Karpas-422 (cell line): ENCODE measurements at regions not wholly inside any gene's neighbourhood (a gene's known extent, or its start where the extent isn't known, plus 50 kb on each side); places are given as distances from the start of the nearest gene placed in this dataset.

Source experiments
- DNase-seq: peaks from one replicate; pipeline ENCODE4 v3.0.0-alpha.2; 2015
- H2AFZ ChIP-seq: fragments of 200-600 bp; sonication (generic); 2 replicates; pipeline ENCODE4 v1.6.1; 2014; ENCODE audit warnings: antibody characterized with exemption, low read length, mixed read lengths
- H3K27ac ChIP-seq: fragments of 200-600 bp; sonication (generic); 2 replicates; pipeline ENCODE4 v1.5.1; 2014; ENCODE audit warnings: mild to moderate bottlenecking, low read length, moderate library complexity
- H3K27me3 ChIP-seq: fragments of 200-600 bp; sonication (generic); 2 replicates; pipeline ENCODE4 v1.6.1; 2014; ENCODE audit warnings: low read length, mixed read lengths
- H3K36me3 ChIP-seq: fragments of 200-600 bp; sonication (generic); 2 replicates; pipeline ENCODE4 v1.6.1; 2014; ENCODE audit warnings: low read length, mixed read lengths; ENCODE audit not compliant: insufficient read depth
- H3K4me1 ChIP-seq: fragments of 200-600 bp; sonication (generic); 2 replicates; pipeline ENCODE4 v1.6.1; 2014; ENCODE audit warnings: mild to moderate bottlenecking, low read length, mixed read lengths
- H3K4me2 ChIP-seq: fragments of 200-600 bp; sonication (generic); 2 replicates; pipeline ENCODE4 v1.6.1; 2014; ENCODE audit warnings: low read length, low read depth, mild to moderate bottlenecking; ENCODE audit not compliant: poor library complexity, severe bottlenecking
- H3K4me3 ChIP-seq: fragments of 200-600 bp; sonication (generic); 2 replicates; pipeline ENCODE4 v1.5.1; 2014; ENCODE audit warnings: mild to moderate bottlenecking, antibody characterized with exemption, low read length, mixed read lengths
- H3K79me2 ChIP-seq: fragments of 200-600 bp; sonication (generic); 2 replicates; pipeline ENCODE4 v1.6.1; 2014; ENCODE audit warnings: mild to moderate bottlenecking, low read length, mixed read lengths
- H3K9ac ChIP-seq: fragments of 200-600 bp; sonication (generic); 2 replicates; pipeline ENCODE4 v1.6.0; 2014; ENCODE audit warnings: low read length
- H3K9me2 ChIP-seq: fragments of 200-600 bp; sonication (generic), shearing (Covaris generic); replicated peaks from 2 replicates; pipeline ENCODE4 v1.6.0; 2014; ENCODE audit warnings: mild to moderate bottlenecking, low read length, moderate library complexity; ENCODE audit not compliant: insufficient read depth
- H3K9me3 ChIP-seq: fragments of 300-700, 200-600 bp; sonication (generic); 2 replicates; pipeline ENCODE4 v1.6.1; 2014; ENCODE audit warnings: low read length, mixed read lengths
- H4K20me1 ChIP-seq: fragments of 200-600 bp; sonication (generic); 2 replicates; pipeline ENCODE4 v1.6.1; 2014; ENCODE audit warnings: mild to moderate bottlenecking, antibody characterized with exemption, low read length, low read depth; ENCODE audit not compliant: insufficient read depth

DNA sequence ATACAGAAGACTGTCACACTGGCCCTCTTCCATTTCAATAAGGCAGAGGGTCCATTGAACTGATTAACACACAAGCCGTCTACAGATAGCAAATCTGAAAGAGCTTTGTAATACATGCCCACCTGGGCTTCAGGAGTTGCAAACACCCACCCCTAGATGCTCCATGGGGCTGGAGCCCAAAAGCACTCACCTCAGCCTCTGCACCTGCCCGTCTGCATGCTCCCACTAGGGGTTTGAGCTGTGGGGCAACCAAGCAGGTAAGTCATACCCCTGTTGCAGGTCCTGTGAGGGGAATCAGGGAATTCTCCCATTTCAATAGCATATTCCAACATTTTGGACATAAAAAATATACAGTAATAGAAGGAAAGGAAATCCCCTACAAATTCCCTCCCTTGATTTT, 243.0 kb upstream of the KCNIP4 start:
- no peaks in the 10 kb centered on the region for H3K4me1 ChIP-seq

GRCh38 chr4:22190855-22191254, 242.3 kb upstream of the KCNIP4 start:
- H3K4me3 ChIP-seq, result no peak overlapping the region
- H2AFZ ChIP-seq, result no peak overlapping the region
- H3K9ac ChIP-seq, result no peak overlapping the region
- H3K4me2 ChIP-seq, result no peak overlapping the region
- H3K36me3 ChIP-seq, result no peaks in the 10 kb centered on the region
- no peak for DNase-seq
- H3K27me3 ChIP-seq, result no peaks in the 10 kb centered on the region
- peaks cover under 1% of the 10 kb centered on the region; the same call in 1 of the 2 replicates for H3K9me3 ChIP-seq
- no peaks in the 10 kb centered on the region for H3K4me1 ChIP-seq
- H3K79me2 ChIP-seq, result no peaks in the 10 kb centered on the region
- H3K27ac ChIP-seq, result no peak overlapping the region
- H4K20me1 ChIP-seq, result no peaks in the 10 kb centered on the region
- H3K9me2 ChIP-seq, result no peaks in the 10 kb centered on the region

More for the DNA sequence above, 243.0 kb upstream of the KCNIP4 start:
- no peaks in the 10 kb centered on the region for H4K20me1 ChIP-seq
- no peaks in the 10 kb centered on the region for H3K9me2 ChIP-seq
- H3K27me3 ChIP-seq, result no peaks in the 10 kb centered on the region
- no peak overlapping the region for H3K27ac ChIP-seq
- H3K4me2 ChIP-seq, result no peak overlapping the region
- no peak overlapping the region for H2AFZ ChIP-seq
- peaks cover 3% of the 10 kb centered on the region; the same call in 1 of the 2 replicates for H3K9me3 ChIP-seq
- DNase-seq, result no peak
- H3K36me3 ChIP-seq, result no peaks in the 10 kb centered on the region
- H3K79me2 ChIP-seq, result no peaks in the 10 kb centered on the region
- no peak overlapping the region for H3K9ac ChIP-seq
- H3K4me3 ChIP-seq, result no peak overlapping the region

- Histone ChIP-seq H3K79me2 (no peaks in the 10 kb centered on the region), H3K27ac (no peak overlapping the region), H3K9me2 (no peaks in the 10 kb centered on the region), H2AFZ (no peak overlapping the region), H4K20me1 (no peaks in the 10 kb centered on the region), H3K9me3 (peaks cover 10% of the 10 kb centered on the region), H3K9ac (no peak overlapping the region), H3K4me2 (no peak overlapping the region), H3K4me1 (no peaks in the 10 kb centered on the region), H3K27me3 (no peaks in the 10 kb centered on the region), H3K36me3 (no peaks in the 10 kb centered on the region), H3K4me3 (no peak overlapping the region)
- no peak for DNase-seq
Measured at GRCh38 chr4:22187203-22187820, 238.7 kb upstream of the KCNIP4 start.

- no peak for DNase-seq
- no peak overlapping the region for H3K9ac ChIP-seq
- no peaks in the 10 kb centered on the region for H3K36me3 ChIP-seq
- H3K79me2 ChIP-seq, result no peaks in the 10 kb centered on the region
- H3K4me2 ChIP-seq, result no peak overlapping the region
- H2AFZ ChIP-seq, result no peak overlapping the region
- no peaks in the 10 kb centered on the region for H3K27me3 ChIP-seq
- no peaks in the 10 kb centered on the region for H4K20me1 ChIP-seq
- H3K9me2 ChIP-seq, result no peaks in the 10 kb centered on the region
- H3K4me3 ChIP-seq, result no peak overlapping the region
- no peak overlapping the region for H3K27ac ChIP-seq
- peaks cover 34% of the 10 kb centered on the region for H3K9me3 ChIP-seq
- H3K4me1 ChIP-seq, result no peaks in the 10 kb centered on the region
Measured at GRCh38 chr4:22181736-22182135, 233.2 kb upstream of the KCNIP4 start.

DNA sequence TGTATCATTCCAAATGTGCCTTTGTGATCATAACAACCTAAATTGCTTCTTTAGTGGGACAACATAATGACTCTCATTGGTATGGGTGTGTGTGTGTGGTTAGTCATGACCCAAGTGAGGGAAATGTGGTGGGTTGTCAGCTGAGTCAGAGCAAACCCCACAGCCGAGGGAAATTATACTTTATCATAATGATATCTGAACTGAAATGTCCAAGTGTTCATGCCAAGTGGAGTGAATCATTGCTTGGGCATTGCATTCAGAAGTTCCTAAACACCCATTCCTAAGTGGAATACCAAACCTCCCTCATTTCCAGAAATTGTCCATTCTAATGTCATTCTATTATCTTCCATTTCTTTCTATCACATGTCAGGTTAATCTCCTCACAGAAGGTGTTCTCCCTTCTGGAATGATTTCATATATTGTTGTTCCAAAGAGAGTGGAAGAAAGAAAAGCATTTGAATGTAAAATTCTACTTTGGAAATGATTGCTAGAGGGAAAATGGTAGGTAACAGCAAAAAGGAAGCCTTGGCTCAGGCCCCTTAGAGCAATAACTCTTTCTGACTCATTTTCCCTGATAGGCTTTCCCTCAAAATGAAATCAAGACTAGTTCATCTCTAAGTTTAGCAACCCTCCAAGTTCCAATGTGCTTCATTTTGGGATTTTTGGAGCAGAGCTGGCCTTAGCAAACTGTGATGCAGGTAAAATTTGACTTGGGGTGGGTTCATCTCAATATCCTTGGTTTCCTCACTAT, 230.7 kb upstream of the KCNIP4 start:
- Histone ChIP-seq H3K4me3 (no peak overlapping the region), H3K9me3 (peaks cover 30% of the 10 kb centered on the region), H3K27ac (no peak overlapping the region), H3K27me3 (no peaks in the 10 kb centered on the region), H3K4me1 (no peaks in the 10 kb centered on the region), H3K79me2 (no peaks in the 10 kb centered on the region), H3K9ac (no peak overlapping the region), H3K9me2 (no peaks in the 10 kb centered on the region), H2AFZ (no peak overlapping the region), H3K4me2 (no peak overlapping the region), H3K36me3 (no peaks in the 10 kb centered on the region), H4K20me1 (no peaks in the 10 kb centered on the region)
- DNase-seq, result no peak

DNA sequence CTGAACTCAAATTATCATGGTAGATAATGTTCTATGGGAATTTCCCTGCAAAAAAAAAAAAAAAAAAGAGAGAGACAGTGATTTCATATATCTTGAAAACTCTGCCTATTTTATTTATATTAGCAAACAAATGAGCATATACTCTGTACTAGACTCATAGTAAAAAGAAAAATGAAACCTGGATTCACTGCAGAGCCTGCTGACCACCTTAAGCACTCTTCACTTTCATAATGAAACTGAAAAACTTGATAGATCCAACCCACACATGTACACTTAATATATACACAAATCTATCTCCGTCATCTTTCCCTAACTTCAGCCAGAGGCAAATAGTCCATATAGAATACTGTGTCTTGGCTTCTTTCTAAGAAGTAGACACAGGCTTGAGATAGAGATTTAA, 226.1 kb upstream of the KCNIP4 start:
- Histone ChIP-seq H2AFZ (no peak overlapping the region), H3K9me2 (no peaks in the 10 kb centered on the region), H4K20me1 (no peaks in the 10 kb centered on the region)

GRCh38 chr4:22170353-22170752, 221.8 kb upstream of the KCNIP4 start:
- H3K9ac ChIP-seq, result no peak overlapping the region
- no peaks in the 10 kb centered on the region for H3K79me2 ChIP-seq
- H3K4me2 ChIP-seq, result no peak overlapping the region
- H3K4me3 ChIP-seq, result no peak overlapping the region
- no peak overlapping the region for H3K27ac ChIP-seq
- H3K9me2 ChIP-seq, result no peaks in the 10 kb centered on the region
- H3K27me3 ChIP-seq, result no peaks in the 10 kb centered on the region
- H3K4me1 ChIP-seq, result no peaks in the 10 kb centered on the region
- no peak for DNase-seq
- H3K36me3 ChIP-seq, result no peaks in the 10 kb centered on the region
- no peak overlapping the region for H2AFZ ChIP-seq
- peaks cover 7% of the 10 kb centered on the region; the same call in 1 of the 2 replicates for H3K9me3 ChIP-seq
- H4K20me1 ChIP-seq, result no peaks in the 10 kb centered on the region

More for the DNA sequence above, 226.1 kb upstream of the KCNIP4 start:
- H3K79me2 ChIP-seq, result no peaks in the 10 kb centered on the region
- H3K9me3 ChIP-seq, result peaks cover 9% of the 10 kb centered on the region; the same call in 1 of the 2 replicates
- no peak overlapping the region for H3K4me3 ChIP-seq
- no peaks in the 10 kb centered on the region for H3K4me1 ChIP-seq
- H3K4me2 ChIP-seq, result no peak overlapping the region
- no peak overlapping the region for H3K9ac ChIP-seq
- H3K27me3 ChIP-seq, result no peaks in the 10 kb centered on the region
- no peak for DNase-seq
- no peaks in the 10 kb centered on the region for H3K36me3 ChIP-seq
- no peak overlapping the region for H3K27ac ChIP-seq

GRCh38 chr4:22167201-22167600, 218.6 kb upstream of the KCNIP4 start:
- H3K4me1 ChIP-seq, result no peaks in the 10 kb centered on the region

More at GRCh38 chr4:22167201-22167600, 218.6 kb upstream of the KCNIP4 start:
- H3K27ac ChIP-seq, result no peak overlapping the region
- H3K79me2 ChIP-seq, result no peaks in the 10 kb centered on the region
- H4K20me1 ChIP-seq, result no peaks in the 10 kb centered on the region
- H3K27me3 ChIP-seq, result no peaks in the 10 kb centered on the region
- H3K9me2 ChIP-seq, result no peaks in the 10 kb centered on the region
- no peak overlapping the region for H3K9ac ChIP-seq
- H3K4me2 ChIP-seq, result no peak overlapping the region
- H3K4me3 ChIP-seq, result no peak overlapping the region
- H2AFZ ChIP-seq, result no peak overlapping the region
- peaks cover 9% of the 10 kb centered on the region; the same call in 1 of the 2 replicates for H3K9me3 ChIP-seq
- H3K36me3 ChIP-seq, result no peaks in the 10 kb centered on the region
- no peak for DNase-seq
